Endothelial cell (in vitro differentiated cells): ENCODE measurements at regions not wholly inside any gene's neighbourhood (a gene's known extent, or its start where the extent isn't known, plus 50 kb on each side); places are given as distances from the start of the nearest gene placed in this dataset.
"Not testable (repeated sequence)": the region's sequence is repeated elsewhere in the genome, so short reads cannot be mapped to it uniquely, and the experiment has no call there.

ENCODE experiments used
- DNase-seq: peaks from one replicate; pipeline ENCODE4 v3.0.0; 2021; ENCODE audit warnings: low spot score
- H3K27ac Mint-ChIP-seq: one replicate; pipeline ENCODE4 v1.8.0; 2021; ENCODE audit warnings: mixed read lengths, inconsistent platforms; ENCODE audit not compliant: unreplicated experiment
- H3K27me3 Mint-ChIP-seq: one replicate; pipeline ENCODE4 v1.8.0; 2021; ENCODE audit warnings: mild to moderate bottlenecking, moderate library complexity, mixed read lengths, inconsistent platforms; ENCODE audit not compliant: unreplicated experiment
- H3K36me3 Mint-ChIP-seq: one replicate; pipeline ENCODE4 v1.8.0; 2021; ENCODE audit warnings: mild to moderate bottlenecking, low read depth, mixed read lengths, inconsistent platforms; ENCODE audit not compliant: unreplicated experiment
- H3K4me1 Mint-ChIP-seq: one replicate; pipeline ENCODE4 v1.8.0; 2021; ENCODE audit warnings: mild to moderate bottlenecking, mixed read lengths, inconsistent platforms; ENCODE audit not compliant: unreplicated experiment
- H3K4me3 Mint-ChIP-seq: one replicate; pipeline ENCODE4 v1.8.0; 2021; ENCODE audit warnings: mild to moderate bottlenecking, mixed read lengths, inconsistent platforms; ENCODE audit not compliant: unreplicated experiment
- H3K9me3 Mint-ChIP-seq: one replicate; pipeline ENCODE4 v1.8.0; 2021; ENCODE audit warnings: mixed read lengths, inconsistent platforms; ENCODE audit not compliant: unreplicated experiment
- TF ChIP-seq, protein P1 (sequence below): fragments of 200-600 bp; sonication (generic); IDR thresholded peaks from one replicate; pipeline ENCODE4 v1.5.0; 2021; ENCODE audit warnings: antibody characterized with exemption; ENCODE audit not compliant: unreplicated experiment

DNA sequence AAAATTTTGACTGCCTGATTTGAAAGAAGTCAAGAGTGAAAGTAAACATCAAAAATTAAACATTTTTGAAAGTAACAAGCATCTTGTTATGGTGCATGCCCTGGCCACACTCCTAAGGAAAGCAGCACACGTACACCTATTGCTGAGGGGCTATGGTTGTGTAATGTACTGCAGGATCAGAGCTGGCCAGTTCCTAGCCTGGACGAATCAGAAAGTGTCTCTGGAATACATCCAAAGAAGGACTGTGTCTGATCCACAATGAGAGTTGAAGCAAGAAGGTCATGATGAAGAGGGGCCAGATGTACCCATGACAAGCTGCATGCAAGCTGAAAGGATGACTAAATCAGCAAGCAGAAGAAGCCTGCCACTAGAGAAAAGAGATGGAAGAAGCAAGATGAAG lies 618.2 kb downstream of the TLE1 start:
- Mint-ChIP-seq H3K4me3 (no peak overlapping the region), H3K4me1 (no peaks in the 10 kb centered on the region), H3K9me3 (no peaks in the 10 kb centered on the region), H3K36me3 (no peaks in the 10 kb centered on the region), H3K27me3 (peaks cover 1% of the 10 kb centered on the region), H3K27ac (no peak overlapping the region)
- DNase-seq, result no peak
- TF ChIP-seq, protein P1, sequence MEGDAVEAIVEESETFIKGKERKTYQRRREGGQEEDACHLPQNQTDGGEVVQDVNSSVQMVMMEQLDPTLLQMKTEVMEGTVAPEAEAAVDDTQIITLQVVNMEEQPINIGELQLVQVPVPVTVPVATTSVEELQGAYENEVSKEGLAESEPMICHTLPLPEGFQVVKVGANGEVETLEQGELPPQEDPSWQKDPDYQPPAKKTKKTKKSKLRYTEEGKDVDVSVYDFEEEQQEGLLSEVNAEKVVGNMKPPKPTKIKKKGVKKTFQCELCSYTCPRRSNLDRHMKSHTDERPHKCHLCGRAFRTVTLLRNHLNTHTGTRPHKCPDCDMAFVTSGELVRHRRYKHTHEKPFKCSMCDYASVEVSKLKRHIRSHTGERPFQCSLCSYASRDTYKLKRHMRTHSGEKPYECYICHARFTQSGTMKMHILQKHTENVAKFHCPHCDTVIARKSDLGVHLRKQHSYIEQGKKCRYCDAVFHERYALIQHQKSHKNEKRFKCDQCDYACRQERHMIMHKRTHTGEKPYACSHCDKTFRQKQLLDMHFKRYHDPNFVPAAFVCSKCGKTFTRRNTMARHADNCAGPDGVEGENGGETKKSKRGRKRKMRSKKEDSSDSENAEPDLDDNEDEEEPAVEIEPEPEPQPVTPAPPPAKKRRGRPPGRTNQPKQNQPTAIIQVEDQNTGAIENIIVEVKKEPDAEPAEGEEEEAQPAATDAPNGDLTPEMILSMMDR, result no peak

DNA sequence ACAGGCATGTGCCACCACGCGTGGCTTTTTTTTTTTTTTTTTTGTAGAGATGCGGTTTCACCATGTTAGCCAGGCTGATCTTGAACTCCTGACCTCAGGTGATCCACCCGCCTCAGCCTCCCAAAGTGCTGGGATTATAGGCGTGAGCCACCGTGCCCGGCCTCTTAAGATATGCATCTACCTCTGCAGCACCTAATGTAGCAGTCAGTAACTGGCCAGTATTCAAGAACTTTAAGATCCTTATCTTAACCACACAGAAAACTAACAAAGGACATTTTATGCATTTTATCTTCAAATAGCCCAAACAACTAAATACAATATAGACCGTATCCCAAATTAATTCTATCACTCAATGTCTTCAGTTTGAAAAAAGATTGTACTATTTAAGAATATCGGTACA lies 618.7 kb downstream of the TLE1 start:
- TF ChIP-seq, protein P1, result no peak
- no peaks in the 10 kb centered on the region for H3K9me3 Mint-ChIP-seq
- no peak overlapping the region for H3K27ac Mint-ChIP-seq
- H3K4me3 Mint-ChIP-seq, result no peak overlapping the region
- H3K4me1 Mint-ChIP-seq, result no peaks in the 10 kb centered on the region
- no peak for DNase-seq
- H3K27me3 Mint-ChIP-seq, result peaks cover 1% of the 10 kb centered on the region
- no peaks in the 10 kb centered on the region for H3K36me3 Mint-ChIP-seq

DNA sequence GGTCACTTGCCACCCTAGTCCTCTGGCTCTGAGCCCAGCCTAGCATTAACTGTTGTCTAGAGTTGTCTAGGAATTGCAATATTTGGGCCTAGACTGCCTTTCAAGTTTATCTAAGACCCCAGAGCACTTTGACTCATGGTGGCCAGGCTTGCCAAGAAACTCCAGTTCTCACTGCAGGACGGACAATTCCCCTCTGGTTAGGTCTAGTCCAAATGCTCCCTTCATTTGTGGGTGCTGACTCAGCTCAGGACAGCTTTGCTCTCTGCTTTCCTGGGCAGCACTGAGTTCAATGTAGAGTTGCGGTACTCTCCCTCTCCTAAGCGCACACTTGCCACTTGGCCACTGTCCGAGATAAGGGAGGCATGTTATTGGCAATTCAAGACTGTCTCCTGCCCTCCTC lies 619.4 kb downstream of the TLE1 start:
- TF ChIP-seq, protein P1, result no peak
- Mint-ChIP-seq H3K9me3 (no peaks in the 10 kb centered on the region), H3K4me3 (no peak overlapping the region), H3K4me1 (no peaks in the 10 kb centered on the region), H3K36me3 (no peaks in the 10 kb centered on the region), H3K27me3 (peaks cover 1% of the 10 kb centered on the region), H3K27ac (no peak overlapping the region)
- DNase-seq, result no peak

DNA sequence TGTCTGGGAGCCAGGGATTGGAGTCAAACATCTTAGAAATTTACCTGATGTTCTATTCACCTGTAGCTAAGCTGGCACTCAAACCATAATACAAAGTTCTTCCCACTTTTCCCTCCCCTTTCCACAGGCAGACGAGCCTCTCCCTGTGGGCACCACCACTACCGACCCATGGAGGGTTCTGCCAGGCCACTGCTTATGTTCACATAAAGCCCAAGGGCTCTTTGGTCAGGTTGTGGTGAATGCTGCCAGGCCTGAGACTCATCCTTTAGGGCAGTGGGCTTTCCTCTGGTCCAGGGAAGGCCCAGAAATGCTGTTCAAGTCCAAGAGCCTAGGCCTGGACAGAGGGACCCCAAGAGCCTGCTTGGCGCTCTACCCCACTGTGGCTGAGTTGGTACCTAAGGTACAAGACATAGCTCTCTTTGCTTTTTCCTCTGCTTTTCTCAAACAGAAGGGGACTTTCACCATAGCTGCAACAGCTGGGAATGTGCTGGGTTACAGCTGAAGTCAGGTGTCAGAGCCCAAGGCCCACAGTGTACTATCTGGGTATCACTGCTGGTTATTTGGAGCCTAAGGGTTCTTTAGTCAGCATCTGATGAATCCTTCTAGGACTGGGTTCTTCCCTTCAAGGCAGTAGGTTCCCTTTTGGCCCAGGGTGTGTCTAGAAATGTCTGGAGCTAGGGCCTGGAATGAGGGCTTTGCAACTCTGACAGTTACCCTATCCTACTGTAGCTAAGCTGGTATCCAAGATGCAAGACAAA lies 620.1 kb downstream of the TLE1 start:
- no peak for DNase-seq
- H3K4me1 Mint-ChIP-seq, result no peaks in the 10 kb centered on the region
- H3K27me3 Mint-ChIP-seq, result peaks cover 1% of the 10 kb centered on the region
- TF ChIP-seq, protein P1, result no peak
- no peaks in the 10 kb centered on the region for H3K36me3 Mint-ChIP-seq
- no peaks in the 10 kb centered on the region for H3K9me3 Mint-ChIP-seq
- H3K27ac Mint-ChIP-seq, result no peak overlapping the region
- no peak overlapping the region for H3K4me3 Mint-ChIP-seq

DNA sequence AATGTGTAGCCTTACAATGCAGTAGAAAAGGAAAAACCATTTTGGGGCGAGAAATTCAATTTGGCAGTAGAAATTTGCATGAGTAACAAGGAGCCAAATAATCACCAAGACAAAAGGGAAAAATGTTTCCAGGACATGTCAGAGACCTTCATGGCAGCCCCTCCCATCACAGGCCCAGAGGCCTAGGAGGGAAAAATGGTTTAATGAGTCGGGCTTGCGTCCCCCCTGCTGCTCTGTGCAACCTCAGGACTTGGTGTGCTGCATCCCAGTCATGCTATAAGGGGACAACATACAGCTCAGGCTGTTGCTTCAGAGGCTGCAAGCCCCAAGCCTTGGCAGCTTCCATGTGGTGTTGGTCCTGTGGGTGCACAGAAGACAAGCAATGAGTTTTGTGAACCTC lies 626.4 kb downstream of the TLE1 start:
- not testable (repeated sequence) for H3K9me3 Mint-ChIP-seq, DNase-seq, H3K4me3 Mint-ChIP-seq, H3K4me1 Mint-ChIP-seq, H3K27me3 Mint-ChIP-seq, H3K27ac Mint-ChIP-seq, H3K36me3 Mint-ChIP-seq
